GM18502 (cell line): ENCODE measurements at regions not wholly inside any gene's neighbourhood (a gene's known extent, or its start where the extent isn't known, plus 50 kb on each side); places are given as distances from the start of the nearest gene placed in this dataset.

Experiments
- ATAC-seq: cut with Tn5 transposase; IDR thresholded peaks from one replicate; pipeline ENCODE4 v1.9.1; 2021; ENCODE audit warnings: mild to moderate bottlenecking; ENCODE audit not compliant: unreplicated experiment, poor library complexity

DNA sequence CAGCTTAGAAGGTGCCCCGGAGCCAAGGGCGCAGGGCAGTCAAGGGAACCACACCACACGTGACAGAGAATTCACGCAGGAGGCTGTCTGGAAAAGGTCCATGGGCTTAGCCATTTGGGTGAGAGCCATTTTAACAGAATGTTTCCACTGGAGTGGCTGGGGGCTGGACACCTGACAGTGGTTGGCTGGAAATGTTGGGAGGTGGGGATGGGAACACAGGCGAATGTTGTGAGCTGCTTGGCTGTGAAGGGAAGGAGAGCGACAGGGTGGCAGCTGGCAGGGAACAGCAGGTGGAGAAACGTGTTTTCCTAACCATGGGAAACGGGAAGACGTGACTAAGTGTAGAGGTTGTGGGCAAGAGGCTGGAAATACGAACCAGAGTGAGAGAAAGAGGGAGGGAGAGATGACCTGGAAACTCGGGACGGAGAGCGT is 100.5 kb upstream of the ZNF32 start:
- no peak for ATAC-seq

DNA sequence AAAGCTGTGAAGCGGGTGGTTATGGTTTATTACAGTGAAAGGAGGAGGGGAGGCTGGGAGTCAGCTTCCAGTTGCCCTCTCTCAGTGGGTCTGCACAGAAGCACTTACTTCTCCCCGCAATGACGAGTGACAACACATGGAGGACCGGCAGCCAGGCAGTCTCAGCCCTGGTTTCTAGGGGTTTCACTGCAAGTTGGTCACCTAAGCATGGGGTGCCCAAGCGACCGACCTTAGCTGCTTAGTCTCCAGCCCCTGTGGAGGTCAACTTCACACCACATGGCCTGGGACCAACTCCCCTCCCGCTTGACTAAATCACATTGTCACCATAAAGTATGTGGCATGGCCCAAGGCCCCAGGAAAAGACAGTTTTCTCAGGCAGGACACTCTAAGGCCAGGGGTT is 99.9 kb upstream of the ZNF32 start:
- no peak for ATAC-seq

- no peak for ATAC-seq
These were observed 98.2 kb upstream of the ZNF32 start for GRCh38 chr10:43746906-43747305.

DNA sequence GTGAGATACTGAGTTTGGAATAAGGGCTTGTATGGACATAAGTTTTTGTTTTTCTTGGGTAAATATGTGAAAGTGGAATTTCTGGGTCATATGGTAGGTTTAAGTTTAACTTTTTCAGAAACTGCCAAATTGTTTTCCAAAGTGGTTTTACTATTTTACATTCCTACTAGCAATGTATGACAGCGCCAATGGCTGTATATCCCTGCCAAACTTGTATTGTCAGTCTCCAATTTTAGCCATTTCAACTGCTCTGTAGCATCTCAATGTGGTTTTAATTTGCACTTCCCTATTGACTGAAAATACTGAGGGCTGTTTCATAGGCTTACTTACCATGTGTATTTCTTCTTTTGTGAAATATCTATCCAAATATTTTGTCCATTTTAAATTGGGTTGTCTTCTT is 90.5 kb upstream of the ZNF32 start:
- ATAC-seq = no peak

- no peak for ATAC-seq
These were observed 88.3 kb upstream of the ZNF32 start for GRCh38 chr10:43737003-43737402.

DNA sequence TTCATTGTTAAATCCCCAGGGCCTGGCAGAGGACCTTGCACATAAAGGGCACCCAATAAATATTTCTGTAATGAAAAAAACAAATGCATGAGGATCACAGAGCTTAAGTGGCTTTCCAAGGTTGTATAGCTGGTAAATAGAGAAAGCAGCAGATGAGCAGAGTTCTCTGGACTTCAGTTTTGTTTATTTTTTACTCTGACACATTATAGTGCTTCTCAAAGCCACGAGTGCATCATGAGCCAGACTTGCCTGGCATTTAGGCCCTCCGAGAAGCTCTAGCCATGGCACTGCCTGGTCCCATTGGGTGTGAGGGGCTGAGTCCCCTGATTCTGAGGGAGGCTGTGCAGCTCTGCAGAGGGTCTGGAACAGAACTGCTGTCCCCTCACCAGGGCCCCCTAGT is 87.2 kb upstream of the ZNF32 start:
- no peak for ATAC-seq

- no peak for ATAC-seq
These were observed 86.0 kb upstream of the ZNF32 start for GRCh38 chr10:43734716-43735115.

DNA sequence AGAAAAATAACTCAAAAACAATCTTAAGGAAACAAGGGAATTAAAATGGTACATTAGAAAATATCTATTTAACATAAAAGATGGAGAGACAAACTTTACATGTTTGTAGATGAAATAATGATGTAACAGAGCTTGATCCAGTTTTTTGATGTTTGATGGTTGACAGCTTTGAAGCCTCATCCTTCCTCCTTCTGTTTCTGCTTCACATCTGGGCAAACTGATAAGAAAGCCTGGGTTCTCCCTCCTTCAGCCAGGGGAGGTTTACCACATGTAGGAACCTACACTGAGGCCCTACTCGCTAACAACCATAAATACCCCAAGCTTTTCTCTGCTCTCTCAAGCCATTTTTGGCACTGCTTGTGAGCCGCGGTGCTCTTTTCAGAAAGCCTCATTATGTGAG is 82.8 kb upstream of the ZNF32 start:
- ATAC-seq = no peak

DNA sequence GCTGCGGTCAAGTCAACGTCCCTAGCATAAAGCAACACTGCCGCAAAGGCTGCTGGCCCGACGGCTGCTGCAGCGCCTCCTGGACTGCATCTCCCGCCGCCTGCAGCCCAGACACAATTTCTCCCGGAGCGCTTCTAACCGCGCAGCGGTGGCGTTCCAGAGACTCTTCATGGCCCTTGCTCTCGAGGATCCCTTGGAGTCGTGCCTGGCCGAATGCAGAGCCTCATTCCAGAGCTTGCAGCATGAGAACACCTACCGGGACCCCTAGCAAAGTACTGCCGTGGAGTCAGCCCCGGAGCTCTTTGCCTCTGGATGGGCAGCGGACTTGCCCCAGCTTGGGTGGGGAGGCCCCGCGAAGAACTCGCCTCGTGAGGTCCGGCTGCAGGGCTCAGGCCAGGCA is 79.7 kb upstream of the ZNF32 start:
- ATAC-seq = no peak

DNA sequence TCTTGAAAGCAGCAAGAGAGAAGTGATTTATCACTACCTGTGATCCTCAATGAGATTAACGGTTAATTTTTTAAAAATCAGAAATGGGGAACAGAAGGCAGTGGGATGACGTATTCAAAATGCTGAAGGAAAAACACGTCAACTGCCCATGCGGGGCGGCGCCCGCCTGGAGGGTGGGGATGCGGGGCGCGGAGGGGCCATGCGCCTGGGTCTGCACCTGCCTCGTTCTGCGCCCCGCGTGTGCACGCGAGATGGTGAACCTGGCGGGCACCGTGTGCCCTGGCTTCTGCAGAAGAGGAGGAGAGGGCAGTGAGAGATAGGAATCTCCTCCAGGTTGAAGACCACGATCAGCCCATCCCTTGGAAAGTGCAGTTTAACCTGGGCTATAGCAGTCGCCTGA is 79.3 kb upstream of the ZNF32 start:
- ATAC-seq = no peak

- no peak for ATAC-seq
These were observed 66.7 kb upstream of the ZNF32 start for GRCh38 chr10:43715334-43715733.

GRCh38 chr10:43712821-43713584 is 64.3 kb upstream of the ZNF32 start:
- no peak for ATAC-seq

GRCh38 chr10:43710772-43711471 is 62.2 kb upstream of the ZNF32 start:
- no peak for ATAC-seq

GRCh38 chr10:43708262-43708661 is 59.6 kb upstream of the ZNF32 start:
- ATAC-seq = no peak

DNA sequence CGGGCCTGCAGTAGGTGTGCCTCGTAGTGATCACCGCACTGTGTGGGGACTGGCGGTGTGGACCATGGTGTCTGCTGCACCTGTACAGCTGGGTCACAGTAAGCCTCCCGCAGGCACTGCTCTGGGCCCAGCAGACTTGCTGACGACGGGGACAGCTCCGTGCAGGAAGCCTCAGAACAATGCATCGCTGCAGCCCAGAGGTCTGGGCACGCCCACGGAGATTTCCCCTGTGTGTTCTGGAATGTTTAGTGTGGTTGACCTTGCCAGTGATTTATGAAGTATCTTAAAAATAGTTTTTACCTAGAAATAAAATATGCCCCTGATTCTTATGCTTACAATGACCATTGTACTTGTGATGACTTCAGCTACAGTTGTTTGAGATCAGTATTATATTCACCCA is 59.1 kb upstream of the ZNF32 start:
- ATAC-seq = no peak

GRCh38 chr10:43706166-43706565 is 57.5 kb upstream of the ZNF32 start:
- ATAC-seq = no peak

DNA sequence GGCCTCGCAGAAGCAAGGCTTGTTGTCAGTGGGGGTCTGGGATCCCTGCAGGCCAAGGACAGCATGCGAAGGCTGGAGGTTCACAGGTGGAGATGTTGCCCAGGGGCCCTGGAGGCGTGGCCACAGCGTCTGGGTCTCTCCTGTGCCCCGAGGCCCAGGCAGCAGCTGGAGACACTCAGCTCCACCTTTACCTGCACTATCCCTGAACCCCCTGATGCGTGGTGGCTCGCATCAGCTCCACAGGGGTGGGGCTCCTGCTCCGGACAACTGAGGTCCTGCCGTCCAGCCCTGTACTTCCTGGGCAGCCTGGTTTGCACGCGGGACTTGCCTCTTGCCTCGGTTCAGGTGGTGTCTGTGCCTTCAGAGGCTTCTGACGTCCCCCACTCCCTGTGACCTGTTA is 54.6 kb upstream of the ZNF32 start:
- ATAC-seq = no peak

DNA sequence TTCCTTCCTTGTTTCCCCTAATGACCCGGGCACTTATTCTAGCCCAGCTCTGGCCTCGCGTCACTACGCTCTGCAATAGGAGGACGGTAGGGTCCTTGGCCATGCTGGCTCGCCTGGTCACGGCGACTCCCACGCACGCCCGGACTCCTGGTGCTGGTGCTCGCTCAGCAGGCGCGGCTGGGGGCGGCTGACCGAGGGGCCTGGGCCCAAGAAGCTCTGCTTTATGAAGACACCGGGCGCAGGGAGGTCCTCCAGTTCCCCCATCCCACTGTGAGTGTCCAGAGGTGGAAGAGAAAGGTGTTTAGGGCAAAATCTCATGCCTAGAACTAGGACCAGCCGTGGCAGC is 54.2 kb upstream of the ZNF32 start:
- ATAC-seq = no peak

- no peak for ATAC-seq
These were observed 53.7 kb upstream of the ZNF32 start for GRCh38 chr10:43702213-43702935.

DNA sequence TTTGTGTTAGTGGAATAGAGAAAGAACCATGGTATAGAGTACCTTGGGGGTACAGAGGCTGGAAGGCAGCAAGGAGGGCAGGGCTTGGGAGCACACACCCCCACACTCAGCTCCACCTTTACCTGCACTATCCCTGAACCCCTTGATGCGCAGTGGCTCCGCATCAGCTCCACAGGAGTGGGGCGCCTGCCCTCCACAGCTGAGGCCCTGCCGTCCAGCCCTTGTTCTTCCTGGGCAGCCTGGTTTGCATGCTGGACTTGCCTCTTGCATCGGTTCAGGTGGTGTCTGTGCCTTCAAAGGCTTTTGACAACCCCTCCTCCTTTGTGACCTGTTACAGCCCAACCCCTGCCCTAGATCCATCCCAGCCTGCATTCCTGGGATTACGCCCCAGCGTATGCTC is 52.6 kb upstream of the ZNF32 start:
- no peak for ATAC-seq

DNA sequence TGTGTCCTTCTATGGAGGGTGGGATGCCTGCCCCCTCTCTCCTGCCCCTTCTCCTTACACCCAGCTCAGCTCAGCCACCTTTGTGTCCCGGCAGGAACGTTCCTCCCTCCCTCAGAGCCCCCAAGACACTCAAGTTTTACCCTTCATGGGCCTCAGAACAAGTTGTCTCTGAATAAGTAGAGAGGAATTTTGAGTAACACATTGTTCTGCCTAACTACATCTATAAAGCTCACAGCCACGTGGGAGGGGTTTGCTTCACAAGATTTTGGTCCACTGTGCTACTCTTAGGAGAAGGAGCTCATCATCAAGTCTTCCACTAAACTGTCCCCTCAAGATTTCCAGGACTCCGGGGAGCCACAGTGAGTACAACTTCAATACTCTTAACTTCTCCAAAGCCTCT is 51.6 kb upstream of the ZNF32 start:
- ATAC-seq = no peak

DNA sequence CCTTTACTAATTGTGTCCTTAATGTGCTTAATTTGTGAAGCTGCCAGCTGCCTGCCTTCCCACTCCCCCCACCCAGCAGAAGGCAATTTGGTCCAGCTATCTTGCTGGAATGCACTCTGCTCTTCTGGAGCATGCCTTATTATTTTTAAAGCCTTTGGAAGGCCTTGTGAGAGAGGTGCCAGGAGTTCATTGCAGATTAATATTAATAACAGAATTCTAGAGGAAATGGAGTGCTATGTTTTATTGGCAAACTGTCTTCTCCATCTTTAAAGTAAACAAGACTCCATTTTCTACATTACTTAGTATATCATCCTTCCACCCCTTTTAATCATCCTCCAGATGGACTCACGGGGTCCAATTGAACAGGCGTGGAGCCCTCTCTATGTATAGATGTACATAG is 50.8 kb upstream of the ZNF32 start:
- ATAC-seq = no peak
